Caco-2 (cell line): ENCODE measurements at regions not wholly inside any gene's neighbourhood (a gene's known extent, or its start where the extent isn't known, plus 50 kb on each side); places are given as distances from the start of the nearest gene placed in this dataset.

ENCODE experiments used
- BruUV-seq: library from RNA; stranded (reverse); fragments of 400-500 nt; replicated peaks from 2 replicates; lab custom pipeline; 2021; lab: Mats Ljungman, UMichigan
- CTCF ChIA-PET: fragments of 300-600 bp; sonication (Branson Sonifier 250); formaldehyde crosslinking; loops from one replicate; lab custom pipeline; 2022; ENCODE audit warnings: antibody characterized with exemption; lab: Charles Lee
- POLR2A ChIA-PET: fragments of 300-600 bp; sonication (Branson Sonifier 250); formaldehyde crosslinking; loops from one replicate; lab custom pipeline; 2022; ENCODE audit warnings: antibody characterized with exemption; lab: Charles Lee
- DNase-seq, 2 experiments: peaks; one replicate each; pipeline versions ENCODE4 v3.0.0 to v3.0.0-alpha.2; 2020 to 2022
- H3K27me3 ChIP-seq: replicated peaks from 2 replicates; pipeline ENCODE4 v1.6.0; 2011; ENCODE audit warnings: low read length; ENCODE audit not compliant: control insufficient read depth, insufficient read depth
- H3K36me3 ChIP-seq: 2 replicates; pipeline ENCODE4 v1.5.1; 2011; ENCODE audit warnings: low read length; ENCODE audit not compliant: control insufficient read depth, insufficient read depth
- H3K4me1 ChIP-seq: fragments of 250-450 bp; sonication (Bioruptor Pico); 2 replicates; pipeline ENCODE4 v1.5.1; 2020; ENCODE audit warnings: mild to moderate bottlenecking
- H3K4me3 ChIP-seq: 2 replicates; pipeline ENCODE4 v1.5.1; 2011; ENCODE audit warnings: low read depth, mild to moderate bottlenecking, control low read depth, low read length
- H3K9me3 ChIP-seq: fragments of 250-450 bp; sonication (Bioruptor Pico); 2 replicates; pipeline ENCODE4 v1.5.1; 2020; ENCODE audit warnings: mild to moderate bottlenecking, moderate library complexity
- H3K27ac Mint-ChIP-seq: one replicate; pipeline ENCODE4 v1.8.0; 2022; ENCODE audit warnings: mixed read lengths; ENCODE audit not compliant: unreplicated experiment
- H3K27me3 Mint-ChIP-seq: one replicate; pipeline ENCODE4 v1.8.0; 2022; ENCODE audit warnings: mixed read lengths; ENCODE audit not compliant: insufficient read depth, unreplicated experiment
- H3K36me3 Mint-ChIP-seq: one replicate; pipeline ENCODE4 v1.8.0; 2022; ENCODE audit warnings: mild to moderate bottlenecking, mixed read lengths; ENCODE audit not compliant: insufficient read depth, unreplicated experiment
- H3K4me1 Mint-ChIP-seq: one replicate; pipeline ENCODE4 v1.8.0; 2022; ENCODE audit warnings: low read depth, mixed read lengths; ENCODE audit not compliant: unreplicated experiment
- H3K4me3 Mint-ChIP-seq: one replicate; pipeline ENCODE4 v1.8.0; 2022; ENCODE audit warnings: mild to moderate bottlenecking, moderate library complexity, mixed read lengths; ENCODE audit not compliant: unreplicated experiment
- H3K9me3 Mint-ChIP-seq: one replicate; pipeline ENCODE4 v1.8.0; 2022; ENCODE audit warnings: mixed read lengths; ENCODE audit not compliant: unreplicated experiment
- CTCF ChIP-seq, 2 experiments: fragments of 200-600 bp in 1 of 2; IDR thresholded peaks; 1 replicate in 1 of 2; 2 replicates in 1 of 2; pipeline versions ENCODE4 v1.5.1 to v1.8.0; 2011 to 2022; ENCODE audit warnings: antibody characterized with exemption in 1 of 2, control low read depth in 1 of 2, inconsistent platforms in 1 of 2, low read depth in 1 of 2, low read length in 1 of 2, mild to moderate bottlenecking in 1 of 2, moderate library complexity in 1 of 2; ENCODE audit not compliant: insufficient read depth in 1 of 2, severe bottlenecking in 1 of 2, unreplicated experiment in 1 of 2
- intact Hi-C: fragments of 100-400 bp; cut with micrococcal nuclease; formaldehyde crosslinking; loops from one replicate; pipeline ENCODE4 v1.10.0; 2022; ENCODE audit not compliant: unreplicated experiment

GRCh38 chr6:98717322-98717877 is 117.0 kb upstream of the POU3F2 start:
- CTCF ChIA-PET = no interaction called here
- no peak overlapping the region for H3K4me3 Mint-ChIP-seq

GRCh38 chr6:98717988-98718387 is 116.4 kb upstream of the POU3F2 start:
- peaks cover 14% of the 10 kb centered on the region for H3K27me3 Mint-ChIP-seq

More at GRCh38 chr6:98717322-98717877, 117.0 kb upstream of the POU3F2 start:
- intact Hi-C loops = no loop called here
- H3K27me3 ChIP-seq = no peaks in the 10 kb centered on the region
- no peak overlapping the region for H3K4me3 ChIP-seq
- no TSS peak for BruUV-seq
- POLR2A ChIA-PET = no interaction called here
- no peaks in the 10 kb centered on the region for H3K4me1 Mint-ChIP-seq
- DNase-seq = no peak
- H3K4me1 ChIP-seq = no peaks in the 10 kb centered on the region
- peaks cover 16% of the 10 kb centered on the region for H3K27me3 Mint-ChIP-seq
- TF ChIP-seq CTCF (IDR thresholded peaks at IDR 0.05; ENCODE audit: insufficient read depth in 1 of 2, low read depth in 1 of 2, low read length in 1 of 2, severe bottlenecking in 1 of 2, unreplicated experiment in 1 of 2) = no peak
- H3K36me3 Mint-ChIP-seq = no peaks in the 10 kb centered on the region
- no peaks in the 10 kb centered on the region for H3K9me3 ChIP-seq
- no peaks in the 10 kb centered on the region for H3K9me3 Mint-ChIP-seq
- no peaks in the 10 kb centered on the region for H3K36me3 ChIP-seq
- H3K27ac Mint-ChIP-seq = no peak overlapping the region

GRCh38 chr6:98724537-98724936 is 109.8 kb upstream of the POU3F2 start:
- no peak overlapping the region for H3K4me3 Mint-ChIP-seq
- H3K4me1 ChIP-seq = peaks cover 13% of the 10 kb centered on the region
- ChIA-PET POLR2A (no interaction called here), CTCF (no interaction called here)
- DNase-seq = peak in 1 of 2 experiments; percentile 9
- BruUV-seq = no TSS peak
- TF ChIP-seq CTCF (IDR thresholded peaks at IDR 0.05; ENCODE audit: insufficient read depth in 1 of 2, low read depth in 1 of 2, low read length in 1 of 2, severe bottlenecking in 1 of 2, unreplicated experiment in 1 of 2) = no peak
- no peaks in the 10 kb centered on the region for H3K27me3 ChIP-seq
- intact Hi-C loops = no loop called here
- no peak overlapping the region for H3K27ac Mint-ChIP-seq
- H3K36me3 ChIP-seq = no peaks in the 10 kb centered on the region
- no peaks in the 10 kb centered on the region for H3K27me3 Mint-ChIP-seq
- H3K4me3 ChIP-seq = no peak overlapping the region
- H3K4me1 Mint-ChIP-seq = peaks cover 7% of the 10 kb centered on the region
- no peaks in the 10 kb centered on the region for H3K36me3 Mint-ChIP-seq
- no peaks in the 10 kb centered on the region for H3K9me3 Mint-ChIP-seq
- H3K9me3 ChIP-seq = no peaks in the 10 kb centered on the region

More at GRCh38 chr6:98717988-98718387, 116.4 kb upstream of the POU3F2 start:
- Mint-ChIP-seq H3K4me3 (no peak overlapping the region), H3K27ac (no peak overlapping the region), H3K36me3 (no peaks in the 10 kb centered on the region), H3K4me1 (no peaks in the 10 kb centered on the region), H3K9me3 (no peaks in the 10 kb centered on the region)
- Histone ChIP-seq H3K27me3 (no peaks in the 10 kb centered on the region), H3K4me3 (no peak overlapping the region), H3K4me1 (no peaks in the 10 kb centered on the region), H3K9me3 (no peaks in the 10 kb centered on the region), H3K36me3 (no peaks in the 10 kb centered on the region)
- POLR2A ChIA-PET = no interaction called here
- TF ChIP-seq CTCF (IDR thresholded peaks at IDR 0.05; ENCODE audit: insufficient read depth in 1 of 2, low read depth in 1 of 2, low read length in 1 of 2, severe bottlenecking in 1 of 2, unreplicated experiment in 1 of 2) = no peak
- intact Hi-C loops = no loop called here
- DNase-seq = no peak
- no TSS peak for BruUV-seq
- CTCF ChIA-PET = no interaction called here
